HG03432 (cell line): ENCODE measurements at regions not wholly inside any gene's neighbourhood (a gene's known extent, or its start where the extent isn't known, plus 50 kb on each side); places are given as distances from the start of the nearest gene placed in this dataset.

ENCODE experiments used
- ATAC-seq: cut with Tn5 transposase; IDR thresholded peaks from one replicate; pipeline ENCODE4 v1.9.1; 2021; ENCODE audit warnings: mild to moderate bottlenecking, moderate library complexity; ENCODE audit not compliant: unreplicated experiment

DNA sequence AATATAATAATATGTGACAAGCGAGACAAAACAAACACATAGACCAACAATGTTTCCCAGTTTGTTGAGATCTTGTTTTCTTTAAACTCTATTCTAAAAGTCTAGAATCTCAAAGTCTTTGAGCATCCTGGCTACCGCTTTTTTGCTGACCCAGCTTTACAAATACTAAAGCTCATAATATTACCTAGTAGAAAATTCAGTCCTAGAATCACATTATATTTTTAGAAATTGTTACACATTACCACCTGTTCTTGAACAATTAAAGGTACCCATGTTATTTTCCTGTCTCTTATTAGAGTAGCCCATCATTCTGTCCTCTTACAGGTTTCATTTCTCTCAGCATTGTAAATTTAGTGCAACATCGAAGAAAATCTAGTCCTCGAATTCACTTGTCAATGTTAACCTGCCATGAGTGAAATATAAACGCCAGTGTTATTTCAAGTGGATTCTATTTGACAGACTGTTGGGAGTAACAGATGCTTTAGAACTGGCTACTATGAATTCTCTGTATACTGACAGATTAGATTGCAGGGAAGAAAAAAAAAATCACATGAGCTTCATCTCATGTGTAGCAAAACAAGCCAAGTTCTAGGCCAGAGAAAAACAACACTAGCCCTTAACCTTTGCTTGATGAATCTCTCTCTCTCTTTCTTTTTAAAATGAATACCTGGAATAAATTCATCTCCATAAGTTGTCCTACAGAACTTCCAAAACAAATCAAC is 851.2 kb upstream of the ADAMTS5 start:
- no peak for ATAC-seq

DNA sequence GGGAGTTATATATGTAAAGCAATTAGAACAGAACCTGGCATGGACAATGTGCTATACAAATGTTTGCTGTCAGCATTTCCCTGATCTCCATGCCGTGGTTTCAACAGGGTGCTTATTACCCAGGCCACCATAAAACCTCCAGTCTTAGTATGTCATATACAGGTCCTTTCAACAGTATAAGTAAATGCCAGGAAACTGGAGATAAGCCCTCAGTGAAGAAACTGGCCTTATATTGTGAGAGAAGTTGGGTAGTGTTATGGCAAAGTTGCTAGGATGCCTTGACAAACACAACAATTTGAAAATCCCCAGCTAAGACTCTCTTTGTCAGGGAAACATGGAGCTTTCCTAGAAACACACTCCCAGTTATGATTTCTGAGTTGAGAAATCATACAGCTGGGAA is 850.2 kb upstream of the ADAMTS5 start:
- no peak for ATAC-seq

GRCh38 chr21:27816301-27816700 is 849.4 kb upstream of the ADAMTS5 start:
- ATAC-seq: no peak

DNA sequence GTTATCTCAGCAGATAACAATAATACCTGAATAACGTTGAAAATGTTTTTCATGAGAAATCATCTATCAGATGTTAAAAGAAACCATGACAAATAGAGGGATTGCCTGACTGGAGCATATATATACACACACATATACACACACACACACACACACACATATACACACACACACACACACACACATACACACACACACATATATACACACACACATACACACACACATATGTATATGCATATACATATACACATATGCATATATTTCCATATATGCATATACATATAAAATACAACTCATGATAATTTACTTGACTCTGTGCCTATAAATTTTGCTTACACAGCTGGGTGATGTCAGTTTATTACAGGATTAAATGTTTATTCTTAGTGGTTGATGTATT is 847.3 kb upstream of the ADAMTS5 start:
- ATAC-seq: no peak

DNA sequence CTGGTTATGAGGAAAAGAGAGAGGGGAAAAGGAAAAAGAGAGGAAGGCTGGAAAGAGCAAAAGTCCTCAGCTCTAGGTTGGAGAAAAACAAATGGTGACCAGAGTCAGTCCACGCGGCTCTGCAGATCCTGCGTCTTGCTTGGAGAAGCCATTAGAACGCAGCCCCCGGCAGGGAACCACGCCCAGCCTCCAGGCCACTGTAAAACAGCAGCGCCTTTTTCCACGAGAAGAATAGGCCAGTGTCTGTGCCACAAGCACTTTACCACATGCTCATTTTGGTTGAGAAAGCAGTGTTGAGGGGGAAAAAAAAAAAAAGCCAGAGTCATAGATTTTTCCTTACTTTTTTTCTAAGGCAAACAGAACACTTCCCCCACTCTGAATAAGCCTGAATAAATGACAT is 846.9 kb upstream of the ADAMTS5 start:
- ATAC-seq: no peak

DNA sequence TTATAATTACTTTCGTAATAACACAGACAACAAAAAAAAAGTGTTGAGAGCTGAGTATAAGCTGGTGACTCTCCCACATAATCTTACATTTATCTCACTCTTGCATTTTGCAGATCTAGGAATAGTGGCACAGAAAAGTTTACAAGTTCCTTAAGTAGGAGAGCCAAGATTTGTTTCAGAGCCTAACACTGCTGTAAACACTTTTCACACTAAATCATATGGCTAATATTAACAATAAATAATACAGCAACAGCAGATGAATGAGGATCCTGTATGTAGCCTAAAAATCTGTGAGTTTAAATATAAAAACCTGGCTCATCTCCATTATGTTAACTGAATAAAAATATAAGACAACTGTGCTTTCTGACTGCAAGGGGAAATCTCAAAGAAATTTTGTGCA is 846.5 kb upstream of the ADAMTS5 start:
- ATAC-seq: no peak

DNA sequence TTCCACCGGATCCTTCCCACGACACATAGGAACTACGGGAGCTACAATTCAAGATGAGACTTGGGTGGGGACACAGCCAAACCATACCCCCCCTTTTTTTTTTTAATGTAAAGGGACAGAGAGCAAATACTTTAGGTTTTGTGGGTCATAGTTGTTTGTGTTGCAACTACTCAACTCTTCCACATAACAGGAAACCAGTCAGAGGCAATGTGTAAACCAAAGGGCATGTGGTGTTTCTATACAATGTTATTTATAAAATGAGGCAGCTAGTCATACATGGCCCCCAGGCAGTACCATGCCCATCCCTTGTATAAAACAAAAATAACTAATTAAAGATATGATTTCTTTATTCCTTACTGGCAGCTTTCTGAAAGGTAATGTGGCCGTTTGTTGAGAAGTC is 845.4 kb upstream of the ADAMTS5 start:
- no peak for ATAC-seq

DNA sequence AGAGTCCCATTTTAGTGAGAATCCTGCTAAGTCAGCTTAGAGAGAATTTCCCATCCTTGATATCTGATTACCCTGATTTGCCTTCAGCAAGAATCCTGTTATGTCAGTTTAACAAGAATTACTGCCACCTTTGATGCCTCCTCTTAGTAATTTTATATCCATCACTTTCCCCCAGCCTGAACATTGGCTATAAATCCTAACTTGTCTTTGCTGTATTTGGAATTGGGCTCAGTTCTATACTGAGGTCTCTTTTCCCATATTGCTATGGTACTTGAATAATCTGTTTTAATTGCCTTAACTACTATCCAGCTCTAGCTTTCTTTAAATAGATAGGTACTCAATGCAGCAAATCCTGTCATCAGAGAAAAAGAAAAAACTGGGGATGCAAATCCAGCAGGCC is 842.0 kb upstream of the ADAMTS5 start:
- ATAC-seq: no peak

- no peak for ATAC-seq
Measured at GRCh38 chr21:27807596-27807995, 840.7 kb upstream of the ADAMTS5 start.

DNA sequence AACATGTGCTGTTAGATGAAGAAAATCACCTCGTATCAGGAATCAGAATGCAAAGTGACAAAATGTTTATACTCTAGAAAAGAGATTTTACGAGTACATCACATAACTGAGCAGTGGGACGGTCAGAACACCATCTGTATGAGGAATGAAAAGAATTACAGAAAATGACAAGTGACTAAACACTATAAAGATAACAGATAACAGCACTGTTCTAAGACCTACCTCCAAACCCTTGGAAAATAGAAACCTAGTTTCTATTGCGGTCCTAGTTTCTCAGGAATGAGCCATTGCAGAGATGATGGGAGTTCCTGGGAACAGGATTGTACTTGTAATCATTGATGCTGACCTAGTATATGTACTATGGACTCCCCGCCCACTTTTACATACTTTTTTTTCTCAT is 839.4 kb upstream of the ADAMTS5 start:
- ATAC-seq: no peak

DNA sequence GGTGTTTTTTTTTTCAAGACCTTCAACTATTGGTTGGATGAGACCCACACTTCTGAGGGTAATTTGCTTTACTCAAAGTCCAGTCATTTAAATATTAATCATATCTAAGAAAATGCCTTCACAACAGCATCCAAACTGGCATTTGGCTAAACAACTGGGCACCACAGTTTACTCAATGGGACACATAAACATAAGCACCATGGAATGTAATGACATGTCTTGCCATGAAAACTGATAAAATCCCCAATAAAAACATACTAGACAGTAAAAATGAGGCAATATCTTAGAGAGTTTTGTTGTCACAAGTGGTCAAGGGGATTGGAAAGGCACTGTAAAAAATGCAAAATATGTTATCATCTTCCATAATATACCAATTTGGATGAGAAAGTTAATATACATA is 838.8 kb upstream of the ADAMTS5 start:
- no peak for ATAC-seq

DNA sequence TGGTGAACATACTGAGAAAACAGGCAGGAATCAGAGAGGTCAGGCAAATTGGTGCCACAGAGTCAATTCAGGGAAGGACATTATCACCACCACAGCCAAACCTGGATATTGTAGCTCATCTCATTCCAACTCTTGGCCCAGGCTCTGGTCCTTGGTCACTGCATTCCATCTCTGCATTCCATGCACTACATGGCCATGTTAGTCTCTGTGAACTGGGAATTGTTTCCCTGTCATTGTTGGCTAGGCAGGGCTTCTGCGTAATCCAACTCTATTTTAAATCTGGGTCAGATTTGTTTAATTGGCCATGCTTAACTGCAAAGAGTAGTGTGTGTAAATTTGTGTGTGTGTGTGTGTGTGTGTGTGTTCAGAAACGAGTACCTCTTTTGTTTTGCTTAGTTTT is 837.6 kb upstream of the ADAMTS5 start:
- no peak for ATAC-seq

DNA sequence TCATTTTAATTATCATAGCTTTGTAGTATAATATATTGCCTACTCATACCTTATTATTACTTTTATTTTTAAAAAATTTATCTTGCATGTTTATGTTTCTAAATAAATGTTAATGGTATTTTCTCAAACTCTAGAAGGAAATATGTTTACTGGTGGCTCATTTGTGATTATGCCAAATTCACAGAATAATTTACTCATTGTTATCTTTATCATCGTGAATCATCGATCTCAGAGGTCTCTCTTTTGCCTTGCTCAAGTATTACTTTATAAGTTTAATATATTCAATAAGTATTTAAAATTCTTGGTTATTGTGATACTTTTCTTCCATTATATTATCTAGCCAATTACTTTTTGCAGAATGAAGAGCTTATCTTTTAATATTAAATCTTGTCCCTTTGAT is 836.7 kb upstream of the ADAMTS5 start:
- no peak for ATAC-seq

- peak; percentile 94 for ATAC-seq
Measured at GRCh38 chr21:27802816-27803475, 836.1 kb upstream of the ADAMTS5 start.

DNA sequence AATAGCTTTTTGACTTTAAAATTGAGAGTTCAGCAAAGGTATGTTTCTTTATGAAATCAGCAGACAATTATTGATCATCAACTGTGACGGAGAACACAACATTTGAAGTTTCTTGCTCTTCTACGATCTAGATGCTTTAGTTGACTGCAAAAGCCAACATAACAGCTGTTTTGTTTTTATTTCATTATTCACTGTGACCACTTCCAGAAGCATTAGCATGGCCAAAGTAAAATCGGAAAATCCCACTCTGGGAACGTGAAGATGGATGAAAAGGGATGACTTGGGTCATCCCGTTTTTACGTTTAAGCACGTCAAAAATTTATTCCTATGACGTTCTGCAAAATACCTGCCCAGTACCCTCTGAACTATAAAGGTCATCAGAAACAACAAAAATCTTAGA is 833.0 kb upstream of the ADAMTS5 start:
- ATAC-seq: no peak

DNA sequence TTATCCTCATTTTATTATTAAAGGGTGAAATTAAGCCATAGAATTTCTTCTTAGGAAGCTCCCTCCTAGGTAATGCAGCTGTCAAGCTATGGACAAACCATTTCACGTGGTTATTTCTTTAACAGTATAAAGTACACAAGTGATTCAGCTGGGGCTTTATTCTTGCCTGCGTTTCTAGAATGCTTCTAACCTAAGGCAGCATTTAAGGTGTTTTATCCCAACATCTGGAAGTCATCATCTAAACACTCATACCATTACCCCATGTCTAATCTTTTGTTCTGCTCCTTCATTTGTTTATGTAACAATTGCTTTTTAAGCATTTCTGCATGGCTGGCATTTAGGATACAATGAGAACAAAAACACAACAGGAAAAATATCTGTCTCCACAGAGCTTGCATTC is 829.2 kb upstream of the ADAMTS5 start:
- no peak for ATAC-seq

GRCh38 chr21:27795418-27795817 is 828.5 kb upstream of the ADAMTS5 start:
- ATAC-seq: no peak

GRCh38 chr21:27793901-27794300 is 827.0 kb upstream of the ADAMTS5 start:
- no peak for ATAC-seq

- no peak for ATAC-seq
Measured at GRCh38 chr21:27787046-27787445, 820.2 kb upstream of the ADAMTS5 start.

GRCh38 chr21:27779606-27780005 is 812.7 kb upstream of the ADAMTS5 start:
- ATAC-seq: no peak

GRCh38 chr21:27776925-27777553 is 810.2 kb upstream of the ADAMTS5 start:
- no peak for ATAC-seq

DNA sequence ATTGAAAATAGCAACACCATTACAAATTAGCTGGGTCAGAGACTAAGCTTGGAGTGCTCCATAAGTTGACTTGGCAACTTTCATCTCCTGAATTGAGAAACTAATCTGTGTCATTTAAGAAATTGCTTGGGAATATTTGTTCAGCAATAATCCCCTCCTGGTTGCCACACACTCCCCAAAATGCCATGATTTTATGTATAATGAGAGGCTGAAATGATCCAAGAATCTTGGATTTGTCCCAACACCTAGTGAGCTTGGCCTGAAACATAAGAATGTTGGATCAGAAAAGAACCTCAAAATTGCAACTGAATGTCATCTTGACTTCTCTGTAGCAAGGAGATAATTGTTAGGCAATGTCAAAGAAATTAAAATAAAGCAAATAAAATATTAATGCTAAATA is 805.9 kb upstream of the ADAMTS5 start:
- ATAC-seq: no peak
